HG03135 (cell line): ENCODE measurements at regions not wholly inside any gene's neighbourhood (a gene's known extent, or its start where the extent isn't known, plus 50 kb on each side); places are given as distances from the start of the nearest gene placed in this dataset.

Experiments
- ATAC-seq: cut with Tn5 transposase; IDR thresholded peaks from one replicate; pipeline ENCODE4 v1.9.1; 2021; ENCODE audit warnings: mild to moderate bottlenecking, moderate library complexity; ENCODE audit not compliant: unreplicated experiment

GRCh38 chr15:39061952-39062464 lies 497.4 kb upstream of the RASGRP1 start:
- no peak for ATAC-seq

GRCh38 chr15:39066677-39067076 lies 502.1 kb upstream of the RASGRP1 start:
- no peak for ATAC-seq

GRCh38 chr15:39074341-39074985 lies 506.4 kb upstream of the THBS1 start:
- no peak for ATAC-seq

- no peak for ATAC-seq
Observed at GRCh38 chr15:39075311-39075710, 505.6 kb upstream of the THBS1 start.

GRCh38 chr15:39075756-39076341 lies 505.0 kb upstream of the THBS1 start:
- no peak for ATAC-seq

- ATAC-seq, result no peak
Observed at GRCh38 chr15:39078026-39078425, 502.9 kb upstream of the THBS1 start.

GRCh38 chr15:39079296-39079847 lies 501.5 kb upstream of the THBS1 start:
- ATAC-seq, result no peak

- no peak for ATAC-seq
Observed at GRCh38 chr15:39083213-39083612, 497.7 kb upstream of the THBS1 start.

GRCh38 chr15:39084674-39085530 lies 496.0 kb upstream of the THBS1 start:
- no peak for ATAC-seq

GRCh38 chr15:39086641-39087040 lies 494.2 kb upstream of the THBS1 start:
- ATAC-seq, result no peak

- no peak for ATAC-seq
Observed at GRCh38 chr15:39088156-39088555, 492.7 kb upstream of the THBS1 start.

GRCh38 chr15:39092354-39092753 lies 488.5 kb upstream of the THBS1 start:
- ATAC-seq, result no peak

GRCh38 chr15:39092761-39093160 lies 488.1 kb upstream of the THBS1 start:
- no peak for ATAC-seq

GRCh38 chr15:39094116-39094515 lies 486.8 kb upstream of the THBS1 start:
- no peak for ATAC-seq

- no peak for ATAC-seq
Observed at GRCh38 chr15:39095218-39095879, 485.5 kb upstream of the THBS1 start.

GRCh38 chr15:39096608-39097205 lies 484.2 kb upstream of the THBS1 start:
- no peak for ATAC-seq

GRCh38 chr15:39099524-39099923 lies 481.4 kb upstream of the THBS1 start:
- ATAC-seq, result no peak

GRCh38 chr15:39100106-39100660 lies 480.7 kb upstream of the THBS1 start:
- no peak for ATAC-seq

GRCh38 chr15:39102431-39102830 lies 478.4 kb upstream of the THBS1 start:
- ATAC-seq, result no peak

GRCh38 chr15:39106950-39107349 lies 473.9 kb upstream of the THBS1 start:
- ATAC-seq, result no peak
